Astrocyte (in vitro differentiated cells and primary cell): ENCODE measurements at regions not wholly inside any gene's neighbourhood (a gene's known extent, or its start where the extent isn't known, plus 50 kb on each side); places are given as distances from the start of the nearest gene placed in this dataset.

Experiments used
- DNase-seq: peaks from one replicate; pipeline ENCODE4 v3.0.0-alpha.2; 2010; ENCODE audit warnings: low read depth
- FAIRE-seq: peaks from 2 replicates; lab custom pipeline; 2011; peaks lifted over from hg19 to GRCh38; lab: Jason Lieb, UNC
- H2AFZ ChIP-seq: 2 replicates; pipeline ENCODE4 v1.6.0; 2012; ENCODE audit warnings: low read depth, low read length, inconsistent platforms
- H3K27ac ChIP-seq: 2 replicates; pipeline ENCODE4 v1.5.1; 2011; ENCODE audit warnings: low read depth, low read length, inconsistent platforms
- H3K27me3 ChIP-seq: 2 replicates; pipeline ENCODE4 v1.6.0; 2011; ENCODE audit warnings: low read length, inconsistent platforms; ENCODE audit not compliant: insufficient read depth
- H3K36me3 ChIP-seq: 2 replicates; pipeline ENCODE4 v1.5.1; 2011; ENCODE audit warnings: low read length, inconsistent platforms; ENCODE audit not compliant: insufficient read depth
- H3K4me1 ChIP-seq: 2 replicates; pipeline ENCODE4 v1.5.1; 2011; ENCODE audit warnings: low read length, inconsistent platforms; ENCODE audit not compliant: insufficient read depth
- H3K4me2 ChIP-seq: 2 replicates; pipeline ENCODE4 v1.6.0; 2012; ENCODE audit warnings: low read length, inconsistent platforms
- H3K4me3 ChIP-seq: 2 replicates; pipeline ENCODE4 v1.5.1; 2011; ENCODE audit warnings: low read depth, mild to moderate bottlenecking, low read length, inconsistent platforms; ENCODE audit not compliant: insufficient read depth
- H3K79me2 ChIP-seq: 2 replicates; pipeline ENCODE4 v1.6.0; 2012; ENCODE audit warnings: mild to moderate bottlenecking, low read length, inconsistent platforms; ENCODE audit not compliant: insufficient read depth
- H3K9ac ChIP-seq: 2 replicates; pipeline ENCODE4 v1.6.0; 2012; ENCODE audit warnings: mild to moderate bottlenecking, low read length, inconsistent platforms
- H3K9me3 ChIP-seq: 2 replicates; pipeline ENCODE4 v1.5.1; 2012; ENCODE audit warnings: low read depth, mild to moderate bottlenecking, low read length, inconsistent platforms; ENCODE audit not compliant: insufficient read depth
- H4K20me1 ChIP-seq: 2 replicates; pipeline ENCODE4 v1.6.0; 2012; ENCODE audit warnings: low read length, inconsistent platforms; ENCODE audit not compliant: insufficient read depth
- H3K27ac Mint-ChIP-seq: one replicate; pipeline ENCODE4 v1.8.0; 2021; ENCODE audit warnings: mild to moderate bottlenecking, mixed read lengths; ENCODE audit not compliant: unreplicated experiment
- H3K27me3 Mint-ChIP-seq: one replicate; pipeline ENCODE4 v1.8.0; 2021; ENCODE audit warnings: low read depth, mixed read lengths; ENCODE audit not compliant: unreplicated experiment
- H3K36me3 Mint-ChIP-seq: one replicate; pipeline ENCODE4 v1.8.0; 2021; ENCODE audit warnings: low read depth, mixed read lengths; ENCODE audit not compliant: unreplicated experiment
- H3K4me1 Mint-ChIP-seq: one replicate; pipeline ENCODE4 v1.8.0; 2021; ENCODE audit warnings: low read depth, mixed read lengths; ENCODE audit not compliant: unreplicated experiment
- H3K4me3 Mint-ChIP-seq: one replicate; pipeline ENCODE4 v1.8.0; 2021; ENCODE audit warnings: mild to moderate bottlenecking, moderate library complexity, mixed read lengths; ENCODE audit not compliant: unreplicated experiment
- H3K9me3 Mint-ChIP-seq: one replicate; pipeline ENCODE4 v1.8.0; 2021; ENCODE audit warnings: mild to moderate bottlenecking, mixed read lengths; ENCODE audit not compliant: unreplicated experiment
- CTCF ChIP-seq: IDR thresholded peaks from 2 replicates; pipeline ENCODE4 v1.5.1; 2011; ENCODE audit warnings: low read depth, mild to moderate bottlenecking, inconsistent platforms, low read length, moderate library complexity; ENCODE audit not compliant: insufficient read depth
- EZH2 ChIP-seq: IDR thresholded peaks from 2 replicates; pipeline ENCODE4 v1.6.1; 2012; ENCODE audit warnings: mild to moderate bottlenecking, low read length, inconsistent platforms; ENCODE audit not compliant: insufficient read depth

GRCh38 chr12:19755136-19755535 lies 315.8 kb downstream of the AEBP2 start:
- no peaks in the 10 kb centered on the region for H3K27me3 ChIP-seq

GRCh38 chr12:19757317-19757877 lies 318.1 kb downstream of the AEBP2 start:
- H3K4me1 Mint-ChIP-seq = peaks cover 24% of the 10 kb centered on the region
- H3K9me3 Mint-ChIP-seq = peaks cover 6% of the 10 kb centered on the region
- FAIRE-seq (peak; percentile 52), DNase-seq (peak; percentile 52)
- TF ChIP-seq CTCF (peak; percentile 74), EZH2 (no peak)
- no peak overlapping the region for H3K4me3 Mint-ChIP-seq
- Histone ChIP-seq H3K4me1 (peaks cover 6% of the 10 kb centered on the region), H3K79me2 (no peaks in the 10 kb centered on the region), H3K9me3 (no peaks in the 10 kb centered on the region), H3K9ac (peak overlapping the region; percentile 35), H4K20me1 (no peaks in the 10 kb centered on the region), H3K4me2 (no peak overlapping the region), H3K36me3 (no peaks in the 10 kb centered on the region), H3K4me3 (no peak overlapping the region), H2AFZ (peak overlapping the region; percentile 67), H3K27ac (no peak overlapping the region), H3K27me3 (no peaks in the 10 kb centered on the region)
- no peaks in the 10 kb centered on the region for H3K36me3 Mint-ChIP-seq
- H3K27ac Mint-ChIP-seq = no peak overlapping the region
- no peaks in the 10 kb centered on the region for H3K27me3 Mint-ChIP-seq

More at GRCh38 chr12:19755136-19755535, 315.8 kb downstream of the AEBP2 start:
- TF ChIP-seq EZH2 (no peak), CTCF (no peak)
- Histone ChIP-seq H3K4me1 (peaks cover 6% of the 10 kb centered on the region), H3K79me2 (no peaks in the 10 kb centered on the region), H4K20me1 (no peaks in the 10 kb centered on the region), H3K36me3 (no peaks in the 10 kb centered on the region), H3K9ac (no peak overlapping the region), H3K4me3 (no peak overlapping the region), H3K4me2 (no peak overlapping the region), H2AFZ (no peak overlapping the region), H3K9me3 (no peaks in the 10 kb centered on the region), H3K27ac (no peak overlapping the region)
- DNase-seq (peak; percentile 36), FAIRE-seq (no peak)
- peaks cover 6% of the 10 kb centered on the region for H3K9me3 Mint-ChIP-seq
- no peak overlapping the region for H3K27ac Mint-ChIP-seq
- H3K4me1 Mint-ChIP-seq = peaks cover 15% of the 10 kb centered on the region
- H3K4me3 Mint-ChIP-seq = no peak overlapping the region
- no peaks in the 10 kb centered on the region for H3K27me3 Mint-ChIP-seq
- no peaks in the 10 kb centered on the region for H3K36me3 Mint-ChIP-seq

- H3K79me2 ChIP-seq = no peaks in the 10 kb centered on the region
- peaks cover 9% of the 10 kb centered on the region for H3K4me1 ChIP-seq
- peak overlapping the region; percentile 32 for H3K4me2 ChIP-seq
- peak overlapping the region; percentile 26 for H3K27ac Mint-ChIP-seq
- H3K36me3 ChIP-seq = no peaks in the 10 kb centered on the region
- no peak overlapping the region for H3K9ac ChIP-seq
- no peak overlapping the region for H3K4me3 Mint-ChIP-seq
- H3K4me3 ChIP-seq = no peak overlapping the region
- no peaks in the 10 kb centered on the region for H3K9me3 Mint-ChIP-seq
- no peaks in the 10 kb centered on the region for H3K9me3 ChIP-seq
- peak; percentile 90 for DNase-seq
- FAIRE-seq = no peak
- TF ChIP-seq CTCF (no peak), EZH2 (no peak)
- no peak overlapping the region for H2AFZ ChIP-seq
- no peaks in the 10 kb centered on the region for H3K27me3 Mint-ChIP-seq
- H4K20me1 ChIP-seq = no peaks in the 10 kb centered on the region
- no peaks in the 10 kb centered on the region for H3K27me3 ChIP-seq
- no peaks in the 10 kb centered on the region for H3K36me3 Mint-ChIP-seq
- H3K4me1 Mint-ChIP-seq = peaks cover 29% of the 10 kb centered on the region
- H3K27ac ChIP-seq = peak overlapping the region; percentile 44
Observed at GRCh38 chr12:19759227-19759626, 319.9 kb downstream of the AEBP2 start.
